GM18505 (cell line): ENCODE measurements at regions not wholly inside any gene's neighbourhood (a gene's known extent, or its start where the extent isn't known, plus 50 kb on each side); places are given as distances from the start of the nearest gene placed in this dataset.
"Not testable (repeated sequence)": the region's sequence is repeated elsewhere in the genome, so short reads cannot be mapped to it uniquely, and the experiment has no call there.

Experiments
- ATAC-seq: cut with Tn5 transposase; IDR thresholded peaks from one replicate; pipeline ENCODE4 v1.9.1; 2021; ENCODE audit not compliant: unreplicated experiment
- POLR2A ChIP-seq: IDR thresholded peaks from 4 replicates; pipeline ENCODE4 v1.6.1; 2011; ENCODE audit warnings: borderline replicate concordance; ENCODE audit not compliant: insufficient read depth, insufficient read length; ENCODE audit errors: extremely low read depth

- no peak for ATAC-seq
- no peak for TF ChIP-seq POLR2A
Measured at GRCh38 chr5:13403351-13403750, 541.1 kb downstream of the DNAH5 start.

GRCh38 chr5:13385066-13385465, 559.4 kb downstream of the DNAH5 start:
- TF ChIP-seq POLR2A, result no peak
- ATAC-seq, result no peak

GRCh38 chr5:13382232-13382631, 562.3 kb downstream of the DNAH5 start:
- ATAC-seq, result no peak
- TF ChIP-seq POLR2A, result no peak

- ATAC-seq, result no peak
- TF ChIP-seq POLR2A, result no peak
Measured at GRCh38 chr5:13378091-13378490, 566.4 kb downstream of the DNAH5 start.

- ATAC-seq, result no peak
- no peak for TF ChIP-seq POLR2A
Measured at GRCh38 chr5:13359344-13359743, 585.1 kb downstream of the DNAH5 start.

- ATAC-seq, result no peak
- TF ChIP-seq POLR2A, result no peak
Measured at GRCh38 chr5:13358342-13358741, 586.1 kb downstream of the DNAH5 start.

GRCh38 chr5:13357929-13358328, 586.6 kb downstream of the DNAH5 start:
- TF ChIP-seq POLR2A, result no peak
- no peak for ATAC-seq

- TF ChIP-seq POLR2A, result no peak
- no peak for ATAC-seq
Measured at GRCh38 chr5:13356226-13356625, 588.3 kb downstream of the DNAH5 start.

- no peak for ATAC-seq
- no peak for TF ChIP-seq POLR2A
Measured at GRCh38 chr5:13354611-13355010, 589.9 kb downstream of the DNAH5 start.

GRCh38 chr5:13350767-13351166, 593.7 kb downstream of the DNAH5 start:
- TF ChIP-seq POLR2A, result no peak
- no peak for ATAC-seq

GRCh38 chr5:13348568-13348967, 595.9 kb downstream of the DNAH5 start:
- no peak for TF ChIP-seq POLR2A
- no peak for ATAC-seq

GRCh38 chr5:13346401-13346800, 598.1 kb downstream of the DNAH5 start:
- no peak for ATAC-seq

GRCh38 chr5:13339093-13339492, 605.4 kb downstream of the DNAH5 start:
- TF ChIP-seq POLR2A, result no peak
- no peak for ATAC-seq

More at GRCh38 chr5:13346401-13346800, 598.1 kb downstream of the DNAH5 start:
- TF ChIP-seq POLR2A, result no peak

- ATAC-seq, result not testable (repeated sequence)
Measured at GRCh38 chr5:13335026-13335425, 609.5 kb downstream of the DNAH5 start.

GRCh38 chr5:13331585-13331984, 612.9 kb downstream of the DNAH5 start:
- no peak for ATAC-seq
- TF ChIP-seq POLR2A, result no peak
